Keratinocyte (primary cell): ENCODE measurements at regions not wholly inside any gene's neighbourhood (a gene's known extent, or its start where the extent isn't known, plus 50 kb on each side); places are given as distances from the start of the nearest gene placed in this dataset.

Experiments
- EZH2 ChIP-seq: IDR thresholded peaks from one replicate; pipeline ENCODE4 v1.6.1; 2012; ENCODE audit warnings: inconsistent platforms, mild to moderate bottlenecking, low read length, moderate library complexity
- TF ChIP-seq, protein P1 (sequence below), 3 experiments: IDR thresholded peaks in 1 of 3; conservative IDR thresholded peaks in 1 of 3; optimal IDR thresholded peaks in 1 of 3; 2 replicates in 2 of 3; 3 replicates in 1 of 3; pipeline versions ENCODE3 to v1.5.1; 2011; ENCODE audit warnings: low read length in 3 of 3, mild to moderate bottlenecking in 3 of 3, moderate library complexity in 2 of 3, control low read depth in 1 of 3, inconsistent platforms in 1 of 3; ENCODE audit not compliant: insufficient read depth in 2 of 3; ENCODE audit errors: extremely low read depth in 1 of 3

DNA sequence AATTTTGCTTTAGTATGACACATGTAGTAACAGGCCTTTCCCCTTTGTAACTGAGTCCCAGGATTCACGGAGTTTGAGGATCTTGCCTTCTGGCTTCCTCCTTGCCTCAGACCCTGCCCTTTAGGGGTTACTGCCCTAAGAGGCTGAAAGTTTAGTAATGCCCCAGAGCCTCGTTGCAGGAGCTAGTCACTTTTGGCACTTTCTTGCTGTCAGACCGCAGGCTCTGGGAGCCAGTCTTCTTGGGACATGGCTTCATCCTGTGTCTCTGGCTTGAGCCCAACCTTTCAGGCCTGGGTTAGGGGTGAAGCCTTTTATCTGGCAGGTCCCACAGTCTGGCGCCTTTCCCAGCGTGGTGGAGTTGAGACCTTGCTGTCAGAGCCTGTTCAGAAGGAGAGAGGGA is 185.6 kb upstream of the DMRT1 start:
- TF ChIP-seq, protein P1, sequence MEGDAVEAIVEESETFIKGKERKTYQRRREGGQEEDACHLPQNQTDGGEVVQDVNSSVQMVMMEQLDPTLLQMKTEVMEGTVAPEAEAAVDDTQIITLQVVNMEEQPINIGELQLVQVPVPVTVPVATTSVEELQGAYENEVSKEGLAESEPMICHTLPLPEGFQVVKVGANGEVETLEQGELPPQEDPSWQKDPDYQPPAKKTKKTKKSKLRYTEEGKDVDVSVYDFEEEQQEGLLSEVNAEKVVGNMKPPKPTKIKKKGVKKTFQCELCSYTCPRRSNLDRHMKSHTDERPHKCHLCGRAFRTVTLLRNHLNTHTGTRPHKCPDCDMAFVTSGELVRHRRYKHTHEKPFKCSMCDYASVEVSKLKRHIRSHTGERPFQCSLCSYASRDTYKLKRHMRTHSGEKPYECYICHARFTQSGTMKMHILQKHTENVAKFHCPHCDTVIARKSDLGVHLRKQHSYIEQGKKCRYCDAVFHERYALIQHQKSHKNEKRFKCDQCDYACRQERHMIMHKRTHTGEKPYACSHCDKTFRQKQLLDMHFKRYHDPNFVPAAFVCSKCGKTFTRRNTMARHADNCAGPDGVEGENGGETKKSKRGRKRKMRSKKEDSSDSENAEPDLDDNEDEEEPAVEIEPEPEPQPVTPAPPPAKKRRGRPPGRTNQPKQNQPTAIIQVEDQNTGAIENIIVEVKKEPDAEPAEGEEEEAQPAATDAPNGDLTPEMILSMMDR (optimal IDR thresholded peaks at IDR 0.05 in 1 of 3, IDR thresholded peaks at IDR 0.05 in 1 of 3, conservative IDR thresholded peaks at IDR 0.05 in 1 of 3; ENCODE audit: extremely low read depth in 1 of 3, insufficient read depth in 2 of 3, low read length in 3 of 3): no peak
- TF ChIP-seq EZH2: no peak
